ENCODE measurements at regions not wholly inside any gene's neighbourhood (a gene's known extent, or its start where the extent isn't known, plus 50 kb on each side); places are given as distances from the start of the nearest gene placed in this dataset.

DNA sequence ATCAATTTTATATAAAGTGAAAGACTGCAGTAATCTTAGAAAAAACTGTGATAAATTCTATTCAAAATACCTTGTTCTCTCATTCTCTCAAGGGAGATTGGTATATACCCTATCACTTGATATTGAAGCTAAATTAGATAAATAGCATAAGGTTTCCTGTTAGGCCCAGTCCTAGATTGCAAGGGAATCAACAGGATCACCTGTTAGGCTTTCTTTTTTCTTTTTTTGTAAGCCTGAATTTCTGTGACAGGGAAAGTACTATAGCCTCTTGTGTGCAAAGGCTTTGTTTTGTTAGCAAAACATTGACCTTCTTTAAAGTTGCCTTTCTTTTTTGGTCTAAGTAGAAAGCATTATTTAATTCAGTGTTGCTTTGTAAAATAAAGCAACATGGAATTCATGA, 100.0 kb downstream of the HAUS1 start:
- TF ChIP-seq, protein P1, sequence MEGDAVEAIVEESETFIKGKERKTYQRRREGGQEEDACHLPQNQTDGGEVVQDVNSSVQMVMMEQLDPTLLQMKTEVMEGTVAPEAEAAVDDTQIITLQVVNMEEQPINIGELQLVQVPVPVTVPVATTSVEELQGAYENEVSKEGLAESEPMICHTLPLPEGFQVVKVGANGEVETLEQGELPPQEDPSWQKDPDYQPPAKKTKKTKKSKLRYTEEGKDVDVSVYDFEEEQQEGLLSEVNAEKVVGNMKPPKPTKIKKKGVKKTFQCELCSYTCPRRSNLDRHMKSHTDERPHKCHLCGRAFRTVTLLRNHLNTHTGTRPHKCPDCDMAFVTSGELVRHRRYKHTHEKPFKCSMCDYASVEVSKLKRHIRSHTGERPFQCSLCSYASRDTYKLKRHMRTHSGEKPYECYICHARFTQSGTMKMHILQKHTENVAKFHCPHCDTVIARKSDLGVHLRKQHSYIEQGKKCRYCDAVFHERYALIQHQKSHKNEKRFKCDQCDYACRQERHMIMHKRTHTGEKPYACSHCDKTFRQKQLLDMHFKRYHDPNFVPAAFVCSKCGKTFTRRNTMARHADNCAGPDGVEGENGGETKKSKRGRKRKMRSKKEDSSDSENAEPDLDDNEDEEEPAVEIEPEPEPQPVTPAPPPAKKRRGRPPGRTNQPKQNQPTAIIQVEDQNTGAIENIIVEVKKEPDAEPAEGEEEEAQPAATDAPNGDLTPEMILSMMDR (conservative IDR thresholded peaks at IDR 0.05) = no peak
- no peak for TF ChIP-seq ZFX (IDR thresholded peaks at IDR 0.05)

Data from C4-2B (cell line).